ENCODE measurements at regions not wholly inside any gene's neighbourhood (a gene's known extent, or its start where the extent isn't known, plus 50 kb on each side); places are given as distances from the start of the nearest gene placed in this dataset.
"Not testable (repeated sequence)": the region's sequence is repeated elsewhere in the genome, so short reads cannot be mapped to it uniquely, and the experiment has no call there.

GRCh38 chr1:169052171-169052570, 54.3 kb upstream of the ATP1B1 start:
- not testable (repeated sequence) for DNase-seq (ENCODE audit: low read depth in 2 of 2)

GRCh38 chr1:169052727-169053126, 53.8 kb upstream of the ATP1B1 start:
- DNase-seq (ENCODE audit: low read depth in 2 of 2) = no peak

GRCh38 chr1:169053196-169053595, 53.3 kb upstream of the ATP1B1 start:
- DNase-seq (ENCODE audit: low read depth in 2 of 2) = no peak

Data from fibroblast of skin of left quadriceps (primary cell).